ENCODE measurements at regions not wholly inside any gene's neighbourhood (a gene's known extent, or its start where the extent isn't known, plus 50 kb on each side); places are given as distances from the start of the nearest gene placed in this dataset.

- TF ChIP-seq EP300 (IDR thresholded peaks at IDR 0.05) (no peak), KDM5A (IDR thresholded peaks at IDR 0.05) (no peak), HES2 (IDR thresholded peaks at IDR 0.05) (no peak), SREBF2 (IDR thresholded peaks at IDR 0.05) (no peak), CHD4 (IDR thresholded peaks at IDR 0.05; ENCODE audit: borderline replicate concordance) (no peak), RFX5 (IDR thresholded peaks at IDR 0.05) (no peak), RAD21 (conservative IDR thresholded peaks at IDR 0.05 in 1 of 2, IDR thresholded peaks at IDR 0.05 in 1 of 2) (no peak)
- TF ChIP-seq, protein P1, sequence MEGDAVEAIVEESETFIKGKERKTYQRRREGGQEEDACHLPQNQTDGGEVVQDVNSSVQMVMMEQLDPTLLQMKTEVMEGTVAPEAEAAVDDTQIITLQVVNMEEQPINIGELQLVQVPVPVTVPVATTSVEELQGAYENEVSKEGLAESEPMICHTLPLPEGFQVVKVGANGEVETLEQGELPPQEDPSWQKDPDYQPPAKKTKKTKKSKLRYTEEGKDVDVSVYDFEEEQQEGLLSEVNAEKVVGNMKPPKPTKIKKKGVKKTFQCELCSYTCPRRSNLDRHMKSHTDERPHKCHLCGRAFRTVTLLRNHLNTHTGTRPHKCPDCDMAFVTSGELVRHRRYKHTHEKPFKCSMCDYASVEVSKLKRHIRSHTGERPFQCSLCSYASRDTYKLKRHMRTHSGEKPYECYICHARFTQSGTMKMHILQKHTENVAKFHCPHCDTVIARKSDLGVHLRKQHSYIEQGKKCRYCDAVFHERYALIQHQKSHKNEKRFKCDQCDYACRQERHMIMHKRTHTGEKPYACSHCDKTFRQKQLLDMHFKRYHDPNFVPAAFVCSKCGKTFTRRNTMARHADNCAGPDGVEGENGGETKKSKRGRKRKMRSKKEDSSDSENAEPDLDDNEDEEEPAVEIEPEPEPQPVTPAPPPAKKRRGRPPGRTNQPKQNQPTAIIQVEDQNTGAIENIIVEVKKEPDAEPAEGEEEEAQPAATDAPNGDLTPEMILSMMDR (IDR thresholded peaks at IDR 0.05), result no peak
Measured at GRCh38 chr21:23578027-23578426, 2029.3 kb downstream of the MRPL39 start.

Data from A549 (cell line).